Prostate gland (tissue), 2 donors: ENCODE measurements at regions not wholly inside any gene's neighbourhood (a gene's known extent, or its start where the extent isn't known, plus 50 kb on each side); places are given as distances from the start of the nearest gene placed in this dataset.

Source experiments
- POLR2A ChIP-seq: fragments of 450-650 bp; IDR thresholded peaks from one replicate; pipeline ENCODE4 v1.6.1; 2016; ENCODE audit warnings: antibody characterized with exemption, mild to moderate bottlenecking
- TF ChIP-seq, protein P1 (sequence below), 4 experiments: fragments of 200-600 bp in 2 of 4; fragments of 450-650 bp in 2 of 4; sonication (generic) in 2 of 4; IDR thresholded peaks; 1 replicate in 3 of 4; 2 replicates in 1 of 4; pipeline ENCODE4 v1.5.1; 2016 to 2019; ENCODE audit warnings: antibody characterized with exemption in 4 of 4, mild to moderate bottlenecking in 2 of 4, moderate library complexity in 2 of 4

DNA sequence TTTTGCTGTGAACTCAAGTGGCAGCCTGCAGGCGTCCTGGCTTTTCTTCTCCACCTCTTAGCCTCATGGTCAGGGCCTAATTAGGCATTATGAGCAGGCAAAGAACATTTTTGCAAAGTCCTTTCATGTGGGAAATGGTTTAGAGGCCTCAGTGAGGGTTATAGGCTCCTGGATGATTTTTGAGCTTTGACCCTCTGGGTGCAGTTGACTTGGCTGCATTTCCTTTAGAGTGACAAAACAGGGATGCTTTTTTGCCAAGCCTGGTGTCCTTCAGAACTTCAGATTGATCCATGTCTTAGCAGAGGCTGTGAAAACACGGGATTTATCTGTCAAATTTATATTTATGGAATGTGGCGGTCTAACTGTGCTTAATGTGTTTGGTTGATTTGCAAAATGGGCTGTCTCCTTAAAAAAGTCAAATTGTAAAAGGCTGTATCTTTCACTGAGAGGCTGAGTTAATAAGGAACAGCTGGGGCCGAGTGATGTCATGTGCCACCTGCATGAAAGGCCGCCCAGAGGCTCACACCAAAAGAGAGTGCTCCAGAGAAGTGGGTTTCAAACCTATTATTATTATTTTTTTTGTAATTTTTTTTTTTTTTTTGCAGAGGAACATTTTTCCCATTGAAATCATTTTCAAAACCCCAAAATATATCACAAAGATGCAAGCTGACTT, 192.2 kb upstream of the ARX start:
- TF ChIP-seq POLR2A, result no peak
- TF ChIP-seq, protein P1, sequence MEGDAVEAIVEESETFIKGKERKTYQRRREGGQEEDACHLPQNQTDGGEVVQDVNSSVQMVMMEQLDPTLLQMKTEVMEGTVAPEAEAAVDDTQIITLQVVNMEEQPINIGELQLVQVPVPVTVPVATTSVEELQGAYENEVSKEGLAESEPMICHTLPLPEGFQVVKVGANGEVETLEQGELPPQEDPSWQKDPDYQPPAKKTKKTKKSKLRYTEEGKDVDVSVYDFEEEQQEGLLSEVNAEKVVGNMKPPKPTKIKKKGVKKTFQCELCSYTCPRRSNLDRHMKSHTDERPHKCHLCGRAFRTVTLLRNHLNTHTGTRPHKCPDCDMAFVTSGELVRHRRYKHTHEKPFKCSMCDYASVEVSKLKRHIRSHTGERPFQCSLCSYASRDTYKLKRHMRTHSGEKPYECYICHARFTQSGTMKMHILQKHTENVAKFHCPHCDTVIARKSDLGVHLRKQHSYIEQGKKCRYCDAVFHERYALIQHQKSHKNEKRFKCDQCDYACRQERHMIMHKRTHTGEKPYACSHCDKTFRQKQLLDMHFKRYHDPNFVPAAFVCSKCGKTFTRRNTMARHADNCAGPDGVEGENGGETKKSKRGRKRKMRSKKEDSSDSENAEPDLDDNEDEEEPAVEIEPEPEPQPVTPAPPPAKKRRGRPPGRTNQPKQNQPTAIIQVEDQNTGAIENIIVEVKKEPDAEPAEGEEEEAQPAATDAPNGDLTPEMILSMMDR (IDR thresholded peaks at IDR 0.05), result no peak
